Karpas-422 (cell line): ENCODE measurements at regions not wholly inside any gene's neighbourhood (a gene's known extent, or its start where the extent isn't known, plus 50 kb on each side); places are given as distances from the start of the nearest gene placed in this dataset.

Experiments
- DNase-seq: peaks from one replicate; pipeline ENCODE4 v3.0.0-alpha.2; 2015
- H2AFZ ChIP-seq: fragments of 200-600 bp; sonication (generic); 2 replicates; pipeline ENCODE4 v1.6.1; 2014; ENCODE audit warnings: antibody characterized with exemption, low read length, mixed read lengths
- H3K27ac ChIP-seq: fragments of 200-600 bp; sonication (generic); 2 replicates; pipeline ENCODE4 v1.5.1; 2014; ENCODE audit warnings: mild to moderate bottlenecking, low read length, moderate library complexity
- H3K27me3 ChIP-seq: fragments of 200-600 bp; sonication (generic); 2 replicates; pipeline ENCODE4 v1.6.1; 2014; ENCODE audit warnings: low read length, mixed read lengths
- H3K36me3 ChIP-seq: fragments of 200-600 bp; sonication (generic); 2 replicates; pipeline ENCODE4 v1.6.1; 2014; ENCODE audit warnings: low read length, mixed read lengths; ENCODE audit not compliant: insufficient read depth
- H3K4me1 ChIP-seq: fragments of 200-600 bp; sonication (generic); 2 replicates; pipeline ENCODE4 v1.6.1; 2014; ENCODE audit warnings: mild to moderate bottlenecking, low read length, mixed read lengths
- H3K4me2 ChIP-seq: fragments of 200-600 bp; sonication (generic); 2 replicates; pipeline ENCODE4 v1.6.1; 2014; ENCODE audit warnings: low read length, low read depth, mild to moderate bottlenecking; ENCODE audit not compliant: poor library complexity, severe bottlenecking
- H3K4me3 ChIP-seq: fragments of 200-600 bp; sonication (generic); 2 replicates; pipeline ENCODE4 v1.5.1; 2014; ENCODE audit warnings: mild to moderate bottlenecking, antibody characterized with exemption, low read length, mixed read lengths
- H3K79me2 ChIP-seq: fragments of 200-600 bp; sonication (generic); 2 replicates; pipeline ENCODE4 v1.6.1; 2014; ENCODE audit warnings: mild to moderate bottlenecking, low read length, mixed read lengths
- H3K9ac ChIP-seq: fragments of 200-600 bp; sonication (generic); 2 replicates; pipeline ENCODE4 v1.6.0; 2014; ENCODE audit warnings: low read length
- H3K9me2 ChIP-seq: fragments of 200-600 bp; sonication (generic), shearing (Covaris generic); replicated peaks from 2 replicates; pipeline ENCODE4 v1.6.0; 2014; ENCODE audit warnings: mild to moderate bottlenecking, low read length, moderate library complexity; ENCODE audit not compliant: insufficient read depth
- H3K9me3 ChIP-seq: fragments of 300-700, 200-600 bp; sonication (generic); 2 replicates; pipeline ENCODE4 v1.6.1; 2014; ENCODE audit warnings: low read length, mixed read lengths
- H4K20me1 ChIP-seq: fragments of 200-600 bp; sonication (generic); 2 replicates; pipeline ENCODE4 v1.6.1; 2014; ENCODE audit warnings: mild to moderate bottlenecking, antibody characterized with exemption, low read length, low read depth; ENCODE audit not compliant: insufficient read depth

DNA sequence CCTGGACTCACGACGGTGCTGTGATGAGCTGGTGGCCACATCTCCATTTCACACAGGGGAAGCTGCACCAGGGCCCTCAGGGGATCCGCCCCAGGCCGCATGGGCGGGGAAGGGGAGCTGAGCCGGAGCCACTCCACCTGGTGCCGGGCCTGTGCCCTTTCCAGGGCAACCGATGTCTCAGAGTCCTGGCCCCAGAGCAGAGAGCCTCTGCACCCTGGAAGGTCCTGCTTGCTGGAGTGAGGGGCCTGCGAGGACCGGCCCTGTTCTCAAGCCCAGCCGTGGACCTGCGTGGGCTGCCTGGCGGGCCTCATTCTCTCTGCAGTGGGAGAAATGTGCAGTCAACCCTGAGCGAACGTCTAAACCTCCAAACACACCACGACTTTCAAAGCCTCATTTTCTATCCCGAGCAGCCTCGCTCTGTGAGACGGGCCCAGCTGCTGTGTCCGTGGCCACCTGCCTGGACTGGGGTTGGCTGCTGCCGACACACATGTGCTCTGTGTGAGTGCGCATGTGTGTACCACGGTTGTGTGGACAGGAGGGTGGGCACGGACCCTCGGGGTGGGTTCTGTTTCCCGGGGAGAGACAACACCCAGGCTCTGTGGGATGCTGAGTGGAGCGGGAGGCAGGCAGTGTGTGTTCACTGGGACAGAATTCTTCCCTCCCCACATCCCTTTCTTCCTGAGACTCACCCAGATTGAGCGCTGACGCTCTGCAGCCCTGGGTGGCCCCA is 163.5 kb downstream of the KIF26A start:
- Histone ChIP-seq H4K20me1 (no peaks in the 10 kb centered on the region), H2AFZ (no peak overlapping the region), H3K27ac (no peak overlapping the region), H3K4me2 (no peak overlapping the region), H3K79me2 (no peaks in the 10 kb centered on the region), H3K4me1 (no peaks in the 10 kb centered on the region), H3K9me3 (peaks cover 11% of the 10 kb centered on the region; the same call in 1 of the 2 replicates), H3K4me3 (peak overlapping the region; percentile 23; the same call in 1 of the 2 replicates), H3K9ac (no peak overlapping the region), H3K9me2 (no peaks in the 10 kb centered on the region), H3K27me3 (no peaks in the 10 kb centered on the region), H3K36me3 (no peaks in the 10 kb centered on the region)
- DNase-seq: no peak

DNA sequence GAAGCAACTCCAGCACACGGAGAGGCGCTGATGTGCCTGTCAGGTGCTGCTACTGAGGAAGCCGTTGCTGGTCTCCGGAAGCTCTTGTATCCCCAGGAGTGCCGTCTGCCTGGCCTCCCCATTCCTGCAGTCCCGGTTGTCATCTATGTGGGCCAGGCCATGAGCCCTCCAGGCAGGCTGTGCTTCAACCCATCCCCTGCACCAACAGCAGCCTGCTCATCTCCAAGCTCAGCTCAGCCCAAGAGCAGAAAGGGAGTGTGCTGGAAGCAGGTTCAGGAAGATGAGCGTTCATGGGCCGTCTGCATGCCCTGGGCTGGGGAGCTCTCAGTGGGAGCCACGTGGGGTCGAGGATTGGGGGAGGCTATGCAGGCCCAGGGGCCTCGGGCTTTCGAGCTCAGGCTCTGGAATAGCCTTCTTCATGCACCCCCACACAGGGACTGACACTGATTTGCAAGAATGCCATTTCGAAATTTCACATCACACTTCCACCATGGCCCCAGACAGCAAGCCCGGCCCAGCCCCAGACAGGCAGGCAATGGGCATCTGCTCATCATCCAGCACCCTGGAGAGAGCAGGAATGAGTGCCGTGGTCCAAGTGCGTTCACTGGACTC is 164.5 kb downstream of the KIF26A start:
- no peak overlapping the region for H2AFZ ChIP-seq

DNA sequence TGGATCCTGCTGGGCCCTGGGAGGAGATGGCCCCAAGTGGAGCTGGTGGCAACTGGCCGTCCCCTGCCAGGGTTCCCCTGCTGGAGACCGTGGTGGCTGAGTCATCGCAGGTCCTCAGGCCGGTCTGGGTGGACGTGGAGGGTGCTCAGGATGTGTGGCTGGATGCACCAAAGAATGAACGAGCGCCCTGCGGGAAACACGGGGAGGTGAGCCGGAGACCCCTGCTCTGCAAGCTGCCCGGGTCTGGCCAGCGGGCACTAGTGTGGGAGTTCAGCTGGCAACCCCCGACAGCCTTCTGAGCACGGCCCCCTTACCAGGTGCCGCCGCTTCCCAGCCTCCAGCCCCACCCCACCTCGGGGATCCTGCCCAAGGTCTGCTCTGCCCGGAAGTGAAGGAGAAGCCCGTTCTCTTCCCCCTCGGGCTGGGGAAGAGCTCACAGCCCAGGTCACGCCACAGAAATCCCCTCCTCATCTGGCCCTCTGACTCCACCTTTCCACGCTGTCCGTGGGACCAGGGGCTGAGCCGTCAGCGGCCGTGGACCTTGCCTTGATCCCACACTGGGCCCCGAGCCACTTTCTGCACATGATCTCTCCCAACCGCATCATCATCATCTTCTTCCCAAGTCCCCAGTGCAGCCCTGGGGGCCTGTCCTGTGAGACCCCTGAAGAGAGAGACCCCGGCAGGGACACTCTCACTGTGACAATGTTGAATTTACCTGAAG is 165.5 kb downstream of the KIF26A start:
- H3K4me2 ChIP-seq: no peak overlapping the region
- no peaks in the 10 kb centered on the region for H3K79me2 ChIP-seq
- H3K9ac ChIP-seq: no peak overlapping the region
- H3K27ac ChIP-seq: no peak overlapping the region
- no peaks in the 10 kb centered on the region for H4K20me1 ChIP-seq
- H3K9me2 ChIP-seq: no peaks in the 10 kb centered on the region
- H3K36me3 ChIP-seq: no peaks in the 10 kb centered on the region
- no peak for DNase-seq
- H3K9me3 ChIP-seq: peaks cover 11% of the 10 kb centered on the region; the same call in 1 of the 2 replicates
- no peaks in the 10 kb centered on the region for H3K27me3 ChIP-seq
- no peak overlapping the region for H3K4me3 ChIP-seq
- H3K4me1 ChIP-seq: no peaks in the 10 kb centered on the region
- no peak overlapping the region for H2AFZ ChIP-seq

More for the DNA sequence above, 164.5 kb downstream of the KIF26A start:
- H3K9me2 ChIP-seq: no peaks in the 10 kb centered on the region
- no peaks in the 10 kb centered on the region for H3K36me3 ChIP-seq
- H4K20me1 ChIP-seq: no peaks in the 10 kb centered on the region
- no peaks in the 10 kb centered on the region for H3K27me3 ChIP-seq
- DNase-seq: no peak
- no peaks in the 10 kb centered on the region for H3K79me2 ChIP-seq
- no peak overlapping the region for H3K4me2 ChIP-seq
- H3K4me1 ChIP-seq: no peaks in the 10 kb centered on the region
- H3K9ac ChIP-seq: no peak overlapping the region
- peaks cover 11% of the 10 kb centered on the region; the same call in 1 of the 2 replicates for H3K9me3 ChIP-seq
- H3K27ac ChIP-seq: no peak overlapping the region
- no peak overlapping the region for H3K4me3 ChIP-seq

DNA sequence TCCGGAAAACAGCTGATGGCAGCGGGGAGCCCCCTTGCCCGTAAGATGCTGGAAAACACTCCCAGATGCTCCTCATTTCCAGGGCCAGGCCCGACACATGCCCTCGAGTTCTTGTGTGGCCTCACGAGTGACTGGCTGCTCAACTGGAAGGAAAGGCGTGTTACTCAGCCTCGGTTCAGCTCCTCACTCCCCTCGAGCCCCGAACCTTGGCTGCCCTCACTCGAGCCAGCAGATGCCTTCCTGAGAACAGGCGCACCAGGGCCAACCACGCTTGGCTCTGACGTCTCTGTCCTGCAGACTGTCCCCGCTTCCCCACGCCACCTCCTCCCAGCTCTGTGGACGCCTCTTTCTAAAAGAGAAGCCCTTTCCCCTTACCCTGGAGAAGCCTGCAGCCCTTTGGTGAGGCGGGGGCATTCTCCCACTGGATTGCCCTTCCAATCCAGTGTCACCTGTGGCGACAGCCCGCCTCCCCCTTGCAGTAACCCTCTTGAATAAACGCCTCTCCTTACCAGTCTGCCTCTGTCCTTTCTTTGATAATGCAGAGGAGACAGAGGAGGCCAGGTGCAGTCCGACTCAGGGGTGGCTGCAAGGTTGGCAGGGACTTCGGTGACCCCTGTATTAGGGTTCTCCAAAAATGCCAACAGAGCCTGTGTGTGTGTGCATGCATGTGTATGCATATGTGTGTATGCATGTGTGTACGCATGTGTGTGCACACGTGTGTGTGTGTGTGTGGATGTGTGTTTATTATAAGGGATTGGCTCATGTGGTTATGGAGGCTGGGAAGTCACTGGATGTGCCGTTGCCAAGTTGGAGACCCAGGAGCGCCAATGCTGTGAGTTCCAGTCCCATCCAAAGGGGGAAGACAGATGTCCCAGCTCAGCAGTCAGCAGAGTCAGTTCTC is 166.3 kb downstream of the KIF26A start:
- Histone ChIP-seq H3K79me2 (no peaks in the 10 kb centered on the region), H3K36me3 (no peaks in the 10 kb centered on the region), H3K27me3 (no peaks in the 10 kb centered on the region), H4K20me1 (no peaks in the 10 kb centered on the region), H3K4me1 (no peaks in the 10 kb centered on the region), H3K4me3 (no peak overlapping the region), H3K9me2 (no peaks in the 10 kb centered on the region), H3K27ac (no peak overlapping the region), H3K9ac (no peak overlapping the region), H3K4me2 (no peak overlapping the region), H2AFZ (no peak overlapping the region), H3K9me3 (peaks cover 9% of the 10 kb centered on the region; the same call in 1 of the 2 replicates)
- no peak for DNase-seq

DNA sequence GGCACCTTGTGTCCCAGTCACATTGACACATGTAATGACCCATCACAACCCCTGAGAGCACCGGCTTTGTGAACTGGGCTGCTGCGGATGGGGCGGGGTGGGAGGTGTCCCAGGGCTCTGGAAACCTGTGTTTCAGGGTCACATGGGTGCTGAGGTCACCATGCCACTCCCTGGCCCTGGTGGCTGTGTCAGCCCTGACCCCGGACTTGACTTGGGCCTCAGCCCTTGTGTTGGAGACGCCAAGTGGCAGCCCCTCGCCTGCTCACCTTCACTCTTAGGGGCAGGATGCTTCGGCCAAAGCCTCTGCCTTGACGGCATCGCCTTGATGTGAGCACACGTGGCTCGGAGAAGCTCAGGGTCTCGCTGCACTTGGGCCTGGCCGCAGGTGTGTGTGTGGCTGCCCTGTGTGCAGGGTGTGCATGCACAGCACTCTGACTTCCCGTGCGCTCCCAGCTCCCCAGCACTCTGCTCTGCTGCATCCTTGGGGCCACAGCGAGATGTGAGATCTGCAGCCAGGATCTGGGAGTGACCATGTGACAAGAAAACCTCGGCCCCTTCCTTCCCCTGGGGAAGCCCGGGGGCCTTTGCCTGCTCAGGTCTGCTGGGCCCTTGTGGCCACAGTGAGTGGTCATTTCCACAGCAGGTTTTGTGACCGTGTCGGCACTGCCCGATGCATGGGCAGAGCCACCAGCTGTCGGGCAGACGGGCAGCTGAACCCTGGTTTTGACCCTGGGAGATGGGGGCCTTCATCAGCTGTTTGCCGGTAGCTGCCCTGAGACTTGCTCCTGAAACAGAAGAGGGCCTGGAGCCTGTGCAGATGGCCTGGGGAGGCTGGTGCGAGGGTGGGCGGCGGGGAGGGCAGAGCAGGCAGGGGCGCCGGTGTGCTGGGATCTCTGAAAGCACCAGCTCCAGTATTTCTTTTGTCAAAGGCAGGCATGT is 167.4 kb downstream of the KIF26A start:
- no peaks in the 10 kb centered on the region for H3K27me3 ChIP-seq
- no peaks in the 10 kb centered on the region for H3K4me1 ChIP-seq
- no peaks in the 10 kb centered on the region for H3K9me2 ChIP-seq
- no peak for DNase-seq
- no peak overlapping the region for H3K4me2 ChIP-seq
- no peaks in the 10 kb centered on the region for H3K79me2 ChIP-seq
- no peak overlapping the region for H3K4me3 ChIP-seq
- no peak overlapping the region for H3K9ac ChIP-seq
- no peak overlapping the region for H2AFZ ChIP-seq
- H3K9me3 ChIP-seq: peaks cover 5% of the 10 kb centered on the region; the same call in 1 of the 2 replicates
- no peaks in the 10 kb centered on the region for H3K36me3 ChIP-seq
- no peaks in the 10 kb centered on the region for H4K20me1 ChIP-seq
- H3K27ac ChIP-seq: no peak overlapping the region

DNA sequence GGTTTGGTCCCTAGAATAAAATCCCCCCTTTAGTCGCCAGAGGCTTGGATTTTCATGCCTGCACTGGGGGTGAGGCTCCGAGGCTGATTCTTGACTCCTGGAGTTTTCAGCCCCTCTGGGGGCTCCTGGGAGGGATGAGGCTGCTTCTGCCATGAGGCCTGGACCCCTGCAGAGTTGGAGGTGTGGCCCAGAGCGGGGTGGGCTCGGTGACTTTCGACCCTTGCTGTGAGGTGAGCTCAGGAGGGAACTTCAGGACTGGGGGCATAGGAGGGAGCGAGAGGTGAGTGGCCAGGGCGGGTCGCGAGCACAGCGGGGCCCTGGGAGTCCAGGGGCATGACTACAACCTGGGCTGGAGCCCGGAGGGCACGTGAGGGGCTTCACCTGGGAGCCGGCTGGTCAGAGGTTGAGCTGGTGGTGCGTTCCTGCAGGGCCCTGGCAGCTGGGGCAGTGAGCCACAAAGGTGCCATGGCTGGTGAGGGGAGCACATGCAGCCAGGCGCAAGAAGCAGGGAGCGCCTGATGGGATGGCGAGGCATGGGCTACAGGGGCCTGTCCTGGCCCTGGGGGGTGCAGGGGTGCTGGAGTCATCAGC is 168.2 kb downstream of the KIF26A start:
- no peaks in the 10 kb centered on the region for H3K4me1 ChIP-seq
- no peaks in the 10 kb centered on the region for H3K9me2 ChIP-seq
- H3K27me3 ChIP-seq: no peaks in the 10 kb centered on the region
- no peaks in the 10 kb centered on the region for H4K20me1 ChIP-seq
- no peak overlapping the region for H2AFZ ChIP-seq
- no peak overlapping the region for H3K4me3 ChIP-seq
- H3K79me2 ChIP-seq: no peaks in the 10 kb centered on the region
- no peaks in the 10 kb centered on the region for H3K36me3 ChIP-seq
- H3K27ac ChIP-seq: no peak overlapping the region
- no peak overlapping the region for H3K4me2 ChIP-seq
- no peak overlapping the region for H3K9ac ChIP-seq
- no peak for DNase-seq
- peaks cover under 1% of the 10 kb centered on the region; the same call in 1 of the 2 replicates for H3K9me3 ChIP-seq

DNA sequence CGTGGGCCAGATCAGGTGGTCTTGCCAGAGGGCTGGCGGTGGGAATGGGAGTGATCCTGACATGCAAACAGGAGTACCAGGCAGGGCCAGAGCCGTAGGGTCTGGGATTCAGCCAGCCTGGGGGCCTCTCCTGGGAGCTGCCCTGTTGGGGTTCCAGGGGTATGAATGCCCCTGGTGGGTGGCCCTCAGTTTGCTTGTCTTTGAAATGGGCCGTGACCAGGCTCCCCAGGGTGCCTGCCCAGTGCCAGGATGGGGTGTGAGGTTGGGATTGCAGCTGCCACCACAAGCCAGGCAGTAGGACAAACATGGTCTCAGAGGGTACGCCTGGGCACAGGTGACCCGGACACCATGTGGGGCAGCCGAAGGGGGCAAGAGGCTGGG is 168.8 kb downstream of the KIF26A start:
- no peak overlapping the region for H2AFZ ChIP-seq
- H3K9me2 ChIP-seq: no peaks in the 10 kb centered on the region
- H4K20me1 ChIP-seq: no peaks in the 10 kb centered on the region
- no peaks in the 10 kb centered on the region for H3K36me3 ChIP-seq
- H3K27me3 ChIP-seq: no peaks in the 10 kb centered on the region
- DNase-seq: no peak
- H3K4me2 ChIP-seq: no peak overlapping the region
- no peak overlapping the region for H3K4me3 ChIP-seq
- H3K4me1 ChIP-seq: no peaks in the 10 kb centered on the region
- no peak overlapping the region for H3K27ac ChIP-seq
- H3K9ac ChIP-seq: no peak overlapping the region
- H3K9me3 ChIP-seq: no peaks in the 10 kb centered on the region; the same call in 1 of the 2 replicates
- no peaks in the 10 kb centered on the region for H3K79me2 ChIP-seq
